ENCODE measurements at regions not wholly inside any gene's neighbourhood (a gene's known extent, or its start where the extent isn't known, plus 50 kb on each side); places are given as distances from the start of the nearest gene placed in this dataset.

DNA sequence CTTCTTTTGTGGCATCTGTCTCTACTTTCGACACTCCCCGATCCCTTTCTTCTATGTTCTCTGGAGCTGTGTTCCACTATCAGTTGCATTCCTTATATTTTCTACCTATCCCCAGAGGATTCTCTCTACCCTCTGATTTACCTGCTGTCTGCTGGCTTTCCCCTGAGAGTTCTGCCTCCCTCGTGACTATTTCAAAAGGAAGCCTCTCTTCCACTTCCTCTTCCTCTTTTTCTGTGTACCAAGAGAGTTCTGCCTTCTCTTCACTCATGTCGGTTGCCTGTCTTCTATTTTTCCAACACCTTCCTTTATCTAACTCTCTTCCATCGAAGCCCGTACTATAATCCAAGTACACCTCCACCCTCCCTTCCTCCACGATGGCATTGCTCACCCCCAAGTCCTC, 631.7 kb downstream of the SMARCA1 start:
- H2BK12ac ChIP-seq (ENCODE audit: low read length) = no peak overlapping the region
- no peaks in the 10 kb centered on the region for H3K4me1 ChIP-seq (ENCODE audit: control insufficient read depth in 1 of 2, insufficient read depth in 2 of 2, low read length in 2 of 2)
- H3K27ac ChIP-seq (ENCODE audit: low read depth, low read length) = no peak overlapping the region
- no peak overlapping the region for H3K4ac ChIP-seq (ENCODE audit: low read depth, low read length)
- H3K9ac ChIP-seq (ENCODE audit: low read length) = no peak overlapping the region
- H3K36me3 ChIP-seq (ENCODE audit: control insufficient read depth in 1 of 2, insufficient read depth in 2 of 2, low read length in 2 of 2) = no peaks in the 10 kb centered on the region
- no peaks in the 10 kb centered on the region for H3K9me3 ChIP-seq (ENCODE audit: insufficient read depth, low read depth, low read length)
- no peak for DNase-seq
- H3K18ac ChIP-seq (ENCODE audit: low read length) = no peak overlapping the region
- no peak overlapping the region for H3K14ac ChIP-seq (ENCODE audit: low read length)
- no peak overlapping the region for H2BK5ac ChIP-seq (ENCODE audit: low read depth, low read length, poor library complexity)
- WGBS (ENCODE audit: extremely low coverage, insufficient coverage, insufficient read length) = 100% methylated on average over 2 of the region's 7 CpGs
- no peaks in the 10 kb centered on the region for H3K27me3 ChIP-seq (ENCODE audit: insufficient read depth, low read length)
- no peak overlapping the region for H2AK5ac ChIP-seq (ENCODE audit: low read length)
- no peak overlapping the region for H3K4me3 ChIP-seq (ENCODE audit: low read depth, low read length)
- no peak overlapping the region for H4K12ac ChIP-seq (ENCODE audit: low read depth, low read length)
- H2AFZ ChIP-seq (ENCODE audit: insufficient read depth, low read length, poor library complexity) = no peak overlapping the region
- H3K79me1 ChIP-seq (ENCODE audit: low read length) = no peaks in the 10 kb centered on the region
- H3K4me2 ChIP-seq (ENCODE audit: low read length) = no peak overlapping the region
- H3K79me2 ChIP-seq (ENCODE audit: control insufficient read depth, insufficient read depth, low read length, poor library complexity) = no peaks in the 10 kb centered on the region
- no peak overlapping the region for H4K8ac ChIP-seq (ENCODE audit: low read depth, low read length)
- H4K91ac ChIP-seq (ENCODE audit: low read depth, low read length) = no peak overlapping the region
- no peak overlapping the region for H2BK120ac ChIP-seq (ENCODE audit: insufficient read depth, low read length, poor library complexity)
- H3K23ac ChIP-seq (ENCODE audit: low read length) = no peak overlapping the region

DNA sequence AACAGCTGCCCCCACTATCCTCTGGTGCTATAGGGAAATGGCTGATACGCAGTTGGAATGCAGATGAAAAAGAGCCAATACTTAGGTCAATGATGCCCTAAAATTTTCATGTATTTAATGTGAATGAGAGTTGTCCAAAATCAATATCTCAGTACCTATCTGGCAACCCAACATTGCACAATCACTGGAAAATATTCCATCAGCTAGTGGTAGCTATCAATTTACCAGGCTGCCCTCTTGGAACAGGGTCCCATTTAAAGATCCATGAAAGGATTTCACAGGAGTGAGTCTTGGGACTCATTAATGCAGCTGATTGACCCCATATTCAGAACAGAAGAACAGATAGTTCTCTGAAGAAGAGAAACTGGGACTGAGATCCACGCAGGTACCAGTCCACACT, 638.9 kb downstream of the SMARCA1 start:
- no peak overlapping the region for H3K18ac ChIP-seq (ENCODE audit: low read length)
- no peak overlapping the region for H3K4me3 ChIP-seq (ENCODE audit: low read depth, low read length)
- no peak overlapping the region for H3K23ac ChIP-seq (ENCODE audit: low read length)
- no peak overlapping the region for H3K9ac ChIP-seq (ENCODE audit: low read length)
- no peaks in the 10 kb centered on the region for H3K36me3 ChIP-seq (ENCODE audit: control insufficient read depth in 1 of 2, insufficient read depth in 2 of 2, low read length in 2 of 2)
- H3K4me1 ChIP-seq (ENCODE audit: control insufficient read depth in 1 of 2, insufficient read depth in 2 of 2, low read length in 2 of 2) = no peaks in the 10 kb centered on the region
- H4K8ac ChIP-seq (ENCODE audit: low read depth, low read length) = no peak overlapping the region
- no peak overlapping the region for H2BK12ac ChIP-seq (ENCODE audit: low read length)
- H3K79me1 ChIP-seq (ENCODE audit: low read length) = no peaks in the 10 kb centered on the region
- no peaks in the 10 kb centered on the region for H3K27me3 ChIP-seq (ENCODE audit: insufficient read depth, low read length)
- no peak overlapping the region for H3K27ac ChIP-seq (ENCODE audit: low read depth, low read length)
- no peak overlapping the region for H2BK120ac ChIP-seq (ENCODE audit: insufficient read depth, low read length, poor library complexity)
- H4K12ac ChIP-seq (ENCODE audit: low read depth, low read length) = no peak overlapping the region
- DNase-seq = no peak
- no peak overlapping the region for H4K91ac ChIP-seq (ENCODE audit: low read depth, low read length)
- no peaks in the 10 kb centered on the region for H3K79me2 ChIP-seq (ENCODE audit: control insufficient read depth, insufficient read depth, low read length, poor library complexity)
- H2AFZ ChIP-seq (ENCODE audit: insufficient read depth, low read length, poor library complexity) = no peak overlapping the region
- no peak overlapping the region for H3K4ac ChIP-seq (ENCODE audit: low read depth, low read length)
- no CpG with 5 or more reads among the region's 2 CpGs for WGBS (ENCODE audit: extremely low coverage, insufficient coverage, insufficient read length)
- H3K4me2 ChIP-seq (ENCODE audit: low read length) = no peak overlapping the region
- H3K14ac ChIP-seq (ENCODE audit: low read length) = no peak overlapping the region
- H2AK5ac ChIP-seq (ENCODE audit: low read length) = no peak overlapping the region
- no peaks in the 10 kb centered on the region for H3K9me3 ChIP-seq (ENCODE audit: insufficient read depth, low read depth, low read length)
- H2BK5ac ChIP-seq (ENCODE audit: low read depth, low read length, poor library complexity) = no peak overlapping the region

DNA sequence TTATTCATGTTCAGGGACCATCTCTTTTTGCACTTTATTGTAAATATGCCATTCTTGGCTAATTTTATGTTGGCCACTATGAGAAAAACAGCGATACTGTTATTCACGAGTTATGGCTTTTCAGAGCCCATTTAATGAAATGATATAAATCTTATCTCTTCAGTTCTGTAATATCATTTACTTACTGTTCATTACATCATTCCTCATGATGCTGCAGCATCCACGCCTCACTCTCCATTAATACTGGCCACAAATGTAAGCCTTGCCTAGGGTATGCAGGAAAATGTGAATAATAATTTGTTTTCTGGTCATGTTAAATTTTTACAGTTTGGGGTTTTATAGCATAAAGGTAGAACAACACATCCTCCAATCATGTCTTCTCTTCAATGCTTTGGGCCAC, 639.6 kb downstream of the SMARCA1 start:
- Histone ChIP-seq H2BK5ac (ENCODE audit: low read depth, low read length, poor library complexity) (no peak overlapping the region), H3K9ac (ENCODE audit: low read length) (no peak overlapping the region), H2BK12ac (ENCODE audit: low read length) (no peak overlapping the region), H3K4me1 (ENCODE audit: control insufficient read depth in 1 of 2, insufficient read depth in 2 of 2, low read length in 2 of 2) (no peaks in the 10 kb centered on the region), H3K23ac (ENCODE audit: low read length) (no peak overlapping the region), H4K91ac (ENCODE audit: low read depth, low read length) (no peak overlapping the region), H3K4me2 (ENCODE audit: low read length) (no peak overlapping the region), H3K4me3 (ENCODE audit: low read depth, low read length) (no peak overlapping the region), H3K27me3 (ENCODE audit: insufficient read depth, low read length) (no peaks in the 10 kb centered on the region), H3K79me1 (ENCODE audit: low read length) (no peaks in the 10 kb centered on the region), H3K27ac (ENCODE audit: low read depth, low read length) (no peak overlapping the region), H2BK120ac (ENCODE audit: insufficient read depth, low read length, poor library complexity) (no peak overlapping the region), H3K18ac (ENCODE audit: low read length) (no peak overlapping the region), H3K79me2 (ENCODE audit: control insufficient read depth, insufficient read depth, low read length, poor library complexity) (no peaks in the 10 kb centered on the region), H3K9me3 (ENCODE audit: insufficient read depth, low read depth, low read length) (no peaks in the 10 kb centered on the region), H2AFZ (ENCODE audit: insufficient read depth, low read length, poor library complexity) (no peak overlapping the region), H4K8ac (ENCODE audit: low read depth, low read length) (no peak overlapping the region), H2AK5ac (ENCODE audit: low read length) (no peak overlapping the region), H4K12ac (ENCODE audit: low read depth, low read length) (no peak overlapping the region), H3K14ac (ENCODE audit: low read length) (no peak overlapping the region), H3K4ac (ENCODE audit: low read depth, low read length) (no peak overlapping the region), H3K36me3 (ENCODE audit: control insufficient read depth in 1 of 2, insufficient read depth in 2 of 2, low read length in 2 of 2) (no peaks in the 10 kb centered on the region)
- no peak for DNase-seq
- WGBS (ENCODE audit: extremely low coverage, insufficient coverage, insufficient read length) = no CpG with 5 or more reads among the region's 3 CpGs

DNA sequence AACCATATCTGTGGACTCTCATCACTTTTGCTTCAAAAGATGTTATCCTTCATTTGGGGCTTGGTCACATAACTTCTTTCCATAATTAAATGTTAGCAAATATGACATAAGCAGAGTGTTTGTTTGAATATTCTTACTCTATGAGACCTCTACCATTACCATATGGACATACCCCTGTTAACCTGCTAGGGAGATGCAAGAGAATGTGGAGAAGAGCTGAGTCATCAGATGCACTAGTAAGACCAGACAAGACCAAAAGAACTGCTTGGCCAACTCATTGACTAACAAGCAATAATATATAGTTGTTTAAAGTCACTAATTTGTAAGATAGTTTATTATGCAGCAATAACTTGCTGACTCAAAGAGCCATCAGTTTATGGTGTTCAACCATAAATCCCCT, 652.9 kb downstream of the SMARCA1 start:
- Histone ChIP-seq H3K36me3 (ENCODE audit: control insufficient read depth in 1 of 2, insufficient read depth in 2 of 2, low read length in 2 of 2) (no peaks in the 10 kb centered on the region), H3K79me2 (ENCODE audit: control insufficient read depth, insufficient read depth, low read length, poor library complexity) (no peaks in the 10 kb centered on the region), H3K27ac (ENCODE audit: low read depth, low read length) (no peak overlapping the region), H3K4ac (ENCODE audit: low read depth, low read length) (no peak overlapping the region), H3K4me2 (ENCODE audit: low read length) (no peak overlapping the region), H4K12ac (ENCODE audit: low read depth, low read length) (no peak overlapping the region), H3K4me1 (ENCODE audit: control insufficient read depth in 1 of 2, insufficient read depth in 2 of 2, low read length in 2 of 2) (no peaks in the 10 kb centered on the region), H2AFZ (ENCODE audit: insufficient read depth, low read length, poor library complexity) (no peak overlapping the region), H3K18ac (ENCODE audit: low read length) (no peak overlapping the region), H2BK120ac (ENCODE audit: insufficient read depth, low read length, poor library complexity) (no peak overlapping the region), H3K4me3 (ENCODE audit: low read depth, low read length) (no peak overlapping the region), H2BK12ac (ENCODE audit: low read length) (no peak overlapping the region), H3K23ac (ENCODE audit: low read length) (no peak overlapping the region), H3K79me1 (ENCODE audit: low read length) (no peaks in the 10 kb centered on the region), H3K9ac (ENCODE audit: low read length) (no peak overlapping the region), H2AK5ac (ENCODE audit: low read length) (no peak overlapping the region), H3K14ac (ENCODE audit: low read length) (no peak overlapping the region), H4K8ac (ENCODE audit: low read depth, low read length) (no peak overlapping the region), H3K27me3 (ENCODE audit: insufficient read depth, low read length) (no peaks in the 10 kb centered on the region), H2BK5ac (ENCODE audit: low read depth, low read length, poor library complexity) (no peak overlapping the region), H3K9me3 (ENCODE audit: insufficient read depth, low read depth, low read length) (no peaks in the 10 kb centered on the region), H4K91ac (ENCODE audit: low read depth, low read length) (no peak overlapping the region)
- no peak for DNase-seq

DNA sequence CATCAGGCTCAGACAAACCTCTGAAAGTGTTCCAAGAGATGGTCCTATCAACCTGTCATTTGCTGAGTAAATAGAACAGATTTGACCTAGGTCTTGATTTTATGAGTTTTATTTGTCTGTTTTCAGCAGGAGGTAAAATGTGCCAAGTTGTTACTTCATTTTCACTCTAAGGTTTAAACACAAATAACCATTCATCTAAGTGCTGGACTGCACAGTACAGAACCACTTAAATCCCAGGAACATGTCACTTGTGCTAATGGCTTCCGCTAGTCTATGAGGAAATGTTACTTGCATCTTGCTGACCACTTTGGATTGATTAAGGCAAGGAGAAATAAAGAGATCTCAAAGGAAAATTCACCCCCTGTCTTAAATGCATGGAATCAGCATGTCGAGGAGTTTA, 660.7 kb downstream of the SMARCA1 start:
- Histone ChIP-seq H2BK5ac (ENCODE audit: low read depth, low read length, poor library complexity) (no peak overlapping the region), H3K4me1 (ENCODE audit: control insufficient read depth in 1 of 2, insufficient read depth in 2 of 2, low read length in 2 of 2) (no peaks in the 10 kb centered on the region), H3K79me2 (ENCODE audit: control insufficient read depth, insufficient read depth, low read length, poor library complexity) (no peaks in the 10 kb centered on the region), H3K9me3 (ENCODE audit: insufficient read depth, low read depth, low read length) (no peaks in the 10 kb centered on the region), H2BK120ac (ENCODE audit: insufficient read depth, low read length, poor library complexity) (no peak overlapping the region), H2AK5ac (ENCODE audit: low read length) (no peak overlapping the region), H2BK12ac (ENCODE audit: low read length) (no peak overlapping the region), H3K27ac (ENCODE audit: low read depth, low read length) (no peak overlapping the region), H3K27me3 (ENCODE audit: insufficient read depth, low read length) (no peaks in the 10 kb centered on the region), H3K4me2 (ENCODE audit: low read length) (no peak overlapping the region), H3K18ac (ENCODE audit: low read length) (no peak overlapping the region), H4K12ac (ENCODE audit: low read depth, low read length) (no peak overlapping the region), H4K91ac (ENCODE audit: low read depth, low read length) (no peak overlapping the region), H3K4me3 (ENCODE audit: low read depth, low read length) (no peak overlapping the region), H4K8ac (ENCODE audit: low read depth, low read length) (no peak overlapping the region), H3K23ac (ENCODE audit: low read length) (no peak overlapping the region), H3K9ac (ENCODE audit: low read length) (no peak overlapping the region), H3K79me1 (ENCODE audit: low read length) (no peaks in the 10 kb centered on the region), H3K14ac (ENCODE audit: low read length) (no peak overlapping the region), H3K4ac (ENCODE audit: low read depth, low read length) (no peak overlapping the region), H2AFZ (ENCODE audit: insufficient read depth, low read length, poor library complexity) (no peak overlapping the region), H3K36me3 (ENCODE audit: control insufficient read depth in 1 of 2, insufficient read depth in 2 of 2, low read length in 2 of 2) (no peaks in the 10 kb centered on the region)
- no CpG with 5 or more reads among the region's 2 CpGs for WGBS (ENCODE audit: extremely low coverage, insufficient coverage, insufficient read length)
- no peak for DNase-seq
